Stimulated activated CD4-positive, alpha-beta T cell treated with anti-CD3 and anti-CD28 coated beads, TNF-alpha, amount 100 ng/mL, for 48 hours (primary cell): ENCODE measurements at regions not wholly inside any gene's neighbourhood (a gene's known extent, or its start where the extent isn't known, plus 50 kb on each side); places are given as distances from the start of the nearest gene placed in this dataset.

Experiments used
- DNase-seq, 3 donors: peaks; one replicate each; pipeline ENCODE4 v3.0.0-alpha.2; 2020; ENCODE audit warnings: low read depth in 3 of 3

GRCh38 chr2:126558029-126558428 is 97.9 kb upstream of the GYPC start:
- DNase-seq = no peak

- no peak for DNase-seq
These were observed 87.2 kb upstream of the GYPC start for GRCh38 chr2:126568734-126569133.

GRCh38 chr2:126571403-126571802 is 84.6 kb upstream of the GYPC start:
- no peak for DNase-seq

- DNase-seq = no peak
These were observed 80.3 kb upstream of the GYPC start for GRCh38 chr2:126575631-126576030.

- no peak for DNase-seq
These were observed 76.1 kb upstream of the GYPC start for GRCh38 chr2:126579868-126580267.

GRCh38 chr2:126586317-126586716 is 69.6 kb upstream of the GYPC start:
- no peak for DNase-seq

GRCh38 chr2:126599062-126599461 is 56.9 kb upstream of the GYPC start:
- DNase-seq = no peak

GRCh38 chr2:126600742-126601141 is 55.2 kb upstream of the GYPC start:
- DNase-seq = no peak

- DNase-seq = no peak
These were observed 53.6 kb upstream of the GYPC start for GRCh38 chr2:126602334-126602733.
